DOHH2 (cell line): ENCODE measurements at regions not wholly inside any gene's neighbourhood (a gene's known extent, or its start where the extent isn't known, plus 50 kb on each side); places are given as distances from the start of the nearest gene placed in this dataset.

Source experiments
- H3F3A ChIP-seq: fragments of 200-600 bp; sonication (generic), shearing (Covaris generic); 2 replicates; pipeline ENCODE4 v1.6.0; 2016; ENCODE audit warnings: antibody characterized with exemption, mild to moderate bottlenecking; ENCODE audit not compliant: control insufficient read depth, insufficient read depth
- H3K27ac ChIP-seq: fragments of 200-600 bp; sonication (generic); 2 replicates; pipeline ENCODE4 v1.5.1; 2014; ENCODE audit warnings: low read depth, mild to moderate bottlenecking, low read length, moderate library complexity
- H3K27me3 ChIP-seq: fragments of 200-600 bp; sonication (generic); 2 replicates; pipeline ENCODE4 v1.6.1; 2014; ENCODE audit warnings: mild to moderate bottlenecking, low read length, mixed read lengths; ENCODE audit not compliant: control insufficient read depth
- H3K36me3 ChIP-seq: fragments of 200-600 bp; sonication (generic); 2 replicates; pipeline ENCODE4 v1.6.1; 2014; ENCODE audit warnings: mild to moderate bottlenecking, low read length, moderate library complexity, mixed read lengths; ENCODE audit not compliant: control insufficient read depth
- H3K4me1 ChIP-seq: fragments of 200-600 bp; sonication (generic); 2 replicates; pipeline ENCODE4 v1.6.1; 2014; ENCODE audit warnings: mild to moderate bottlenecking, low read length, mixed read lengths; ENCODE audit not compliant: control insufficient read depth
- H3K4me2 ChIP-seq: fragments of 200-600 bp; sonication (generic); 2 replicates; pipeline ENCODE4 v1.6.0; 2014; ENCODE audit warnings: mild to moderate bottlenecking, low read length, moderate library complexity
- H3K4me3 ChIP-seq: fragments of 200-600 bp; sonication (generic); 2 replicates; pipeline ENCODE4 v1.5.1; 2014; ENCODE audit warnings: mild to moderate bottlenecking, low read length, mixed read lengths
- H3K79me2 ChIP-seq: fragments of 200-600 bp; sonication (generic); 2 replicates; pipeline ENCODE4 v1.6.1; 2014; ENCODE audit warnings: mild to moderate bottlenecking, low read length, mixed read lengths; ENCODE audit not compliant: control insufficient read depth
- H3K9me2 ChIP-seq: fragments of 200-600 bp; sonication (generic); replicated peaks from 2 replicates; pipeline ENCODE4 v1.6.1; 2014; ENCODE audit warnings: mild to moderate bottlenecking, low read length, mixed read lengths; ENCODE audit not compliant: control insufficient read depth
- H3K9me3 ChIP-seq: fragments of 200-600 bp; sonication (generic); 2 replicates; pipeline ENCODE4 v1.6.1; 2014; ENCODE audit warnings: antibody characterized with exemption, low read length, mixed read lengths; ENCODE audit not compliant: control insufficient read depth, insufficient read depth
- H4K20me1 ChIP-seq: fragments of 200-600 bp; sonication (generic); 2 replicates; pipeline ENCODE4 v1.6.0; 2014; ENCODE audit warnings: low read depth, mild to moderate bottlenecking, antibody characterized with exemption, low read length, moderate library complexity; ENCODE audit not compliant: control insufficient read depth, insufficient read depth
- CTCF ChIP-seq: fragments of 200-600 bp; sonication (generic); IDR thresholded peaks from one replicate; pipeline ENCODE4 v1.5.1; 2014; ENCODE audit warnings: antibody characterized with exemption, mild to moderate bottlenecking, low read depth, low read length; ENCODE audit not compliant: poor library complexity, severe bottlenecking
- EZH2phosphoT487 ChIP-seq: fragments of 200-600 bp; sonication (generic); IDR thresholded peaks from 2 replicates; pipeline ENCODE4 v1.6.1; 2017; ENCODE audit warnings: borderline replicate concordance, mild to moderate bottlenecking, antibody characterized with exemption, low read length, moderate library complexity, mixed read lengths

DNA sequence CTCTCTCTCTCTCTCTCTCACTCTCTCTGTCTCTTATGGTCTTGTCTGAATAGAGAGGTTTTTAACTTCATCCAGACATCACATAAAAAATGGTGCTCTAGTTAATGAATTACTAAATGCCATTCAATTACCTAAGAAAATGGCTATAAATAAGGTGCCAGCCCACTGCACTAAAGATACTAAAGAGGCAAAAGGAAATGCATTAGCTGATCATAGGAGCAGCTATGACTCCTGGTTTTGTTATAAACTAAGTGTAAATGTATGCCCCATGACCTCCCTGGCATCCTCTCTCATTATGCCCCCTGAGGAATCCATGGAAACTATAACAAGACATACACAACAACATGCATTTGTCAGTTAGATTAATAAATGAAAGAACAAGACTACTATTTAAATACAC is 57.5 kb upstream of the PDC start:
- no peaks in the 10 kb centered on the region for H3F3A ChIP-seq
- H3K9me3 ChIP-seq, result peaks cover under 1% of the 10 kb centered on the region; the same call in 1 of the 2 replicates
- H3K79me2 ChIP-seq, result no peaks in the 10 kb centered on the region
- TF ChIP-seq CTCF, result no peak
- no peak for TF ChIP-seq EZH2phosphoT487
- H3K4me1 ChIP-seq, result no peaks in the 10 kb centered on the region
- no peaks in the 10 kb centered on the region for H4K20me1 ChIP-seq
- no peak overlapping the region for H3K4me3 ChIP-seq
- H3K36me3 ChIP-seq, result no peaks in the 10 kb centered on the region
- H3K27ac ChIP-seq, result no peak overlapping the region
- no peaks in the 10 kb centered on the region for H3K27me3 ChIP-seq
- H3K9me2 ChIP-seq, result no peaks in the 10 kb centered on the region
- no peak overlapping the region for H3K4me2 ChIP-seq

DNA sequence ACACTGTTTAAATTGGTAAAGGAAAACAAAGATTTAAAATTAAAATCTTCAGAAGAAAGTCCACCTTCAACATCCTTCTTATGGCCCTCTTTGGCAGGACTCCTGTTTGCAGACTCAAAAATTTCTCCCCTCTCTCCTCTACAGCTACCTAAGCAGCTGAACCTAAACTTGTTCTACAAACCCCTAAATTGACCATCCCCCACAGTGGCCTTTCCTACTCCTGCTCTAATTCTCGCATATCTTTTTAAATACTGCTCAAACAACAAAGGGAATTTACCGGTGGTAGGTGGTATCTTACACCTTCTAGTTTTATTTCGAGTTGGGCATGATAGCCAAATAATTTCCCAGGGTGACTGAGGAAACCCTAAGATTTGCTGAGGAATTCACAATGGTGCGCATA is 53.5 kb upstream of the PDC start:
- no peaks in the 10 kb centered on the region for H3K4me1 ChIP-seq
- H3K4me3 ChIP-seq, result no peak overlapping the region
- no peaks in the 10 kb centered on the region for H3F3A ChIP-seq
- H4K20me1 ChIP-seq, result no peaks in the 10 kb centered on the region
- H3K9me3 ChIP-seq, result no peaks in the 10 kb centered on the region
- no peaks in the 10 kb centered on the region for H3K27me3 ChIP-seq
- H3K4me2 ChIP-seq, result no peak overlapping the region
- H3K9me2 ChIP-seq, result no peaks in the 10 kb centered on the region
- no peak overlapping the region for H3K27ac ChIP-seq
- no peaks in the 10 kb centered on the region for H3K79me2 ChIP-seq
- H3K36me3 ChIP-seq, result no peaks in the 10 kb centered on the region
- TF ChIP-seq EZH2phosphoT487, result no peak
- TF ChIP-seq CTCF, result no peak

DNA sequence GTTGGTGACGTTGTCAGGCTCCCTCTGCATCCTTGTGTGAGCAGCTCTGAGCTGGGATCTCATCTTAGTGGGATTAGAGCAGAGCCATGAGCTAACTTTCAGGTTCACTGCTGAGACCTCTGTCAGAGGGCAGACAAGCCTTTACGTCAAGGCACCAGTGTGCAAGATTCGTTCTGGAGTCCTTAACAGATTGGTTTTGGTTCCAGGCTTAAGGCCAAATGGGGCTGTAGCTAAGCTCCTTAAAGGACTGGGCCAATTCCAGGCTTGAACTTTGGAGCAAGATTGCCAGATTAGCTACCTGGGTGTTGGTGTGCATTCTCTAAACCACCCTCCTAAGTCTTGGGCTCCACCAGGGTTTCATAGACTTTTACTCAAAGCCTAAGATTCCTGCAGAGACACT is 52.6 kb upstream of the PDC start:
- Histone ChIP-seq H3K4me1 (no peaks in the 10 kb centered on the region), H3K27me3 (no peaks in the 10 kb centered on the region), H3K4me3 (no peak overlapping the region), H3K4me2 (no peak overlapping the region), H4K20me1 (no peaks in the 10 kb centered on the region), H3K27ac (no peak overlapping the region), H3K36me3 (no peaks in the 10 kb centered on the region), H3K9me3 (no peaks in the 10 kb centered on the region), H3F3A (no peaks in the 10 kb centered on the region), H3K9me2 (no peaks in the 10 kb centered on the region), H3K79me2 (no peaks in the 10 kb centered on the region)
- TF ChIP-seq EZH2phosphoT487 (no peak), CTCF (no peak)
